ENCODE measurements at regions not wholly inside any gene's neighbourhood (a gene's known extent, or its start where the extent isn't known, plus 50 kb on each side); places are given as distances from the start of the nearest gene placed in this dataset.
"Not testable (repeated sequence)": the region's sequence is repeated elsewhere in the genome, so short reads cannot be mapped to it uniquely, and the experiment has no call there.

DNA sequence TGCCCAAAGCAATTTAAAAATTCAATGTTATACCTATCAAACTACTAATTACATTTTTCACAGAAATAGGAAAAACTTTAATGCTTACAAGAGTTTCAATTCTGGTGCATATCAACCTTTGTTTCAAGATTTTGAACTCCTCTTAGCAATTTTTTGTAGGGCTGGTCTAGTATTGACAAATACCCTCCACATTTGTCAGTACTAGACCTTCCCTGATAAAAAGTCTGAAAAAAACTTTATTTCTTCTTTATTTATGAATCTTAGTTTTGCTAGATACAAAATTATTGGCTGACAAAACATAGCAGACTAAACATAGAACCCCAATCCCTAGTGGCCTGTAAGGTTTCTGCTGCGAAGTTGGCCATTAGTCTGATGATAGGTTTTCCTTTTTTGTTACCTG lies 1804.9 kb downstream of the EFNA5 start:
- WGBS (ENCODE audit: insufficient coverage, low coverage, low lambda C conversion rate, missing lambda C conversion rate): 42% methylated on average over 1 of the region's 1 CpG
- Histone ChIP-seq H3K27me3 (no peaks in the 10 kb centered on the region), H3K36me3 (no peaks in the 10 kb centered on the region), H3K27ac (no peak overlapping the region), H3K9me3 (no peaks in the 10 kb centered on the region), H3K4me3 (no peak overlapping the region), H3K4me1 (no peaks in the 10 kb centered on the region)
- intact Hi-C loops (cut with DNase I): no loop called here
- ATAC-seq (no peak), DNase-seq (no peak)
- TF ChIP-seq POLR2A (IDR thresholded peaks at IDR 0.05): no peak
- TF ChIP-seq, protein P1, sequence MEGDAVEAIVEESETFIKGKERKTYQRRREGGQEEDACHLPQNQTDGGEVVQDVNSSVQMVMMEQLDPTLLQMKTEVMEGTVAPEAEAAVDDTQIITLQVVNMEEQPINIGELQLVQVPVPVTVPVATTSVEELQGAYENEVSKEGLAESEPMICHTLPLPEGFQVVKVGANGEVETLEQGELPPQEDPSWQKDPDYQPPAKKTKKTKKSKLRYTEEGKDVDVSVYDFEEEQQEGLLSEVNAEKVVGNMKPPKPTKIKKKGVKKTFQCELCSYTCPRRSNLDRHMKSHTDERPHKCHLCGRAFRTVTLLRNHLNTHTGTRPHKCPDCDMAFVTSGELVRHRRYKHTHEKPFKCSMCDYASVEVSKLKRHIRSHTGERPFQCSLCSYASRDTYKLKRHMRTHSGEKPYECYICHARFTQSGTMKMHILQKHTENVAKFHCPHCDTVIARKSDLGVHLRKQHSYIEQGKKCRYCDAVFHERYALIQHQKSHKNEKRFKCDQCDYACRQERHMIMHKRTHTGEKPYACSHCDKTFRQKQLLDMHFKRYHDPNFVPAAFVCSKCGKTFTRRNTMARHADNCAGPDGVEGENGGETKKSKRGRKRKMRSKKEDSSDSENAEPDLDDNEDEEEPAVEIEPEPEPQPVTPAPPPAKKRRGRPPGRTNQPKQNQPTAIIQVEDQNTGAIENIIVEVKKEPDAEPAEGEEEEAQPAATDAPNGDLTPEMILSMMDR (IDR thresholded peaks at IDR 0.05): no peak

DNA sequence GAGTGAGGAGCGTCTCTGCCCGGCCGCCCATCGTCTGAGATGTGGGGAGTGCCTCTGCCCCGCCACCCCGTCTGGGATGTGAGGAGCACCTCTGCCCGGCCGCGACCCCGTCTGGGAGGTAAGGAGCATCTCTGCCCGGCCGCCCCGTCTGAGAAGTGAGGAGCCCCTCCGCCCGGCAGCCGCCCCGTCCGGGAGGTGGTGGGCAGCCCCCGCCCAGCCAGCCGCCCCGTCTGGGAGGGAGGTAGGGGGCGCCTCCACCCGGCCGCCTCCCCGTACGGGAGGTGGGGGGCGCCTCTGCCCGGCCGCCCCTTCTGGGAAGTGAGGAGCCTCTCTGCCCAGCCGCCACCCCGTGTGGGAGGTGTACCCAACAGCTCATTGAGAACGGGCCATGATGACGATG lies 1811.4 kb downstream of the EFNA5 start:
- H3K27me3 ChIP-seq; ATAC-seq; H3K9me3 ChIP-seq; DNase-seq; H3K36me3 ChIP-seq; H3K27ac ChIP-seq; intact Hi-C loops (cut with DNase I); H3K4me3 ChIP-seq; H3K4me1 ChIP-seq: not testable (repeated sequence)
- WGBS (ENCODE audit: insufficient coverage, low coverage, low lambda C conversion rate, missing lambda C conversion rate): 82% methylated on average over 2 of the region's 33 CpGs

DNA sequence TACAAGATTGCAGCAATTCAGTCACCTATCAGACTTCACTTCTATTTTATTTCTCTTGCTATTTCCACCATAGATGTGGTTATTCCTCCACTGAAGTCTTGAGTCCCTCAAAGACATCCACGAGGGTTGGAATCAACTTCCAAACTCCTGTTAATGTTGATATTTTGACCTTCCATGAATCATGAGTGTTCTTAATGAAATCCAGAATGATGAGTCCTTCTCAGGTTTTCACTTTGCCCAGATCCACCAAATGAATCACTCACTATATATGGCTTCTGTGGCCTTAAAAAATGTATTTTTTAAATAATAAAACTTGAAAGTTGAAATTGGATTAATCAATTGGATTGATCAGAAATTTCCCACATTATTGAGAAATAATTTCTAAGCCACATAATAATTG lies 1821.0 kb downstream of the EFNA5 start:
- intact Hi-C loops (cut with DNase I): no loop called here
- DNase-seq (no peak), ATAC-seq (no peak)
- Histone ChIP-seq H3K4me3 (no peak overlapping the region), H3K4me1 (no peaks in the 10 kb centered on the region), H3K27ac (no peak overlapping the region), H3K36me3 (no peaks in the 10 kb centered on the region), H3K9me3 (no peaks in the 10 kb centered on the region), H3K27me3 (no peaks in the 10 kb centered on the region)
- WGBS (ENCODE audit: insufficient coverage, low coverage, low lambda C conversion rate, missing lambda C conversion rate): 30% methylated on average over 1 of the region's 1 CpG
- TF ChIP-seq, protein P1 (IDR thresholded peaks at IDR 0.05): no peak
- no peak for TF ChIP-seq POLR2A (IDR thresholded peaks at IDR 0.05)

DNA sequence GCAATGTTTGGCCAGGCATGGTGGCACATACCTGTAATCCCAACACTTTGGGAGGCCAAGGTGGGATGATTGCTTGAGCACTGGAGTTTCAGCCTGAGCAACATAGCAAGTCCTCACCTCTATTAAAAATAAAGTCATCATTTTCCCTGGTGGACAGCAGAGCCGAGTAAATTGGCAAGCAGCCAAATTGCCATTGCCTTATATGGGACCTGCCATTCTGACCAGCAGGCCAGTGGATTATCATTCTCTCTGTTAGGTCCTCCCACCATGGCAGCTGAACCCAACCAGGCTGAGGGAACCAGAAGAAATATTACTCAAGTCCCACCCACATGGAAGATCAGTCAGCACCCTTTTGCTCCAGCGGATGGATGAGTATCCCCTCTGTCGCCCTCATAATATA lies 1829.9 kb downstream of the EFNA5 start:
- Histone ChIP-seq H3K27me3 (no peaks in the 10 kb centered on the region), H3K27ac (no peak overlapping the region), H3K9me3 (no peaks in the 10 kb centered on the region), H3K36me3 (no peaks in the 10 kb centered on the region), H3K4me1 (no peaks in the 10 kb centered on the region), H3K4me3 (no peak overlapping the region)
- ATAC-seq (no peak), DNase-seq (no peak)
- TF ChIP-seq, protein P1 (IDR thresholded peaks at IDR 0.05): no peak
- no peak for TF ChIP-seq POLR2A (IDR thresholded peaks at IDR 0.05)
- WGBS (ENCODE audit: insufficient coverage, low coverage, low lambda C conversion rate, missing lambda C conversion rate): no CpG with 5 or more reads among the region's 3 CpGs
- intact Hi-C loops (cut with DNase I): no loop called here

DNA sequence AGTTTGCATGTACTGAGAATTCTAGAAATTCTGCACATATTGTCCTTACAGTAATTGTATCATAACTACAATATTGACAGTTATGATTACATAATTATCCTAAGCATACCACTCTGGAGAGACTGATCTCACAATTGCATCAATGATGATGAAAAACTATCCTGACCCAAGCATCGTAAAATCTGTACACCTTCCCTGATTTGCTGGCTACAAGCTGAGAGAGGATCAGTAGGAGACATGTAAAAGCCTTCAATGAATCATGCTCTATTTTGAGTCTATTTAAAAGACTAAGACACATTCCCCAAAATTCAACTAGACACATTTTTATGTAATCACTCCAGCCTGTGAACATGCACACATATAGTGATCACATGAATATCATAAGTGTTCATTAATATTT lies 1833.8 kb downstream of the EFNA5 start:
- TF ChIP-seq, protein P1 (IDR thresholded peaks at IDR 0.05): no peak
- TF ChIP-seq POLR2A (IDR thresholded peaks at IDR 0.05): no peak
- no peaks in the 10 kb centered on the region for H3K4me1 ChIP-seq
- H3K4me3 ChIP-seq: no peak overlapping the region
- WGBS (ENCODE audit: insufficient coverage, low coverage, low lambda C conversion rate, missing lambda C conversion rate): 55% methylated on average over 1 of the region's 1 CpG
- ATAC-seq (no peak), DNase-seq (no peak)
- intact Hi-C loops (cut with DNase I): no loop called here
- no peaks in the 10 kb centered on the region for H3K36me3 ChIP-seq
- no peaks in the 10 kb centered on the region for H3K27me3 ChIP-seq
- no peaks in the 10 kb centered on the region for H3K9me3 ChIP-seq
- H3K27ac ChIP-seq: no peak overlapping the region

All from right lobe of liver (tissue), 6 donors.